CD4-positive, CD25-positive, alpha-beta regulatory T cell (primary cell): ENCODE measurements at regions not wholly inside any gene's neighbourhood (a gene's known extent, or its start where the extent isn't known, plus 50 kb on each side); places are given as distances from the start of the nearest gene placed in this dataset.
"Not testable (repeated sequence)": the region's sequence is repeated elsewhere in the genome, so short reads cannot be mapped to it uniquely, and the experiment has no call there.

ENCODE experiments used
- ATAC-seq, 2 donors: fragments of 150-1000 bp; cut with Tn5 transposase; one replicate each; pipeline ENCODE4 v1.10.0; 2021; ENCODE audit warnings: low read depth in 2 of 2, moderate number of reproducible peaks in 2 of 2, moderate library complexity in 1 of 2
- DNase-seq, 3 donors: peaks; one replicate each; pipeline versions ENCODE4 v3.0.0 to v3.0.0-alpha.2; 2012 to 2022; ENCODE audit warnings: mixed read lengths in 1 of 3
- H3K27ac ChIP-seq: one replicate; pipeline ENCODE4 v1.7.0; 2013; ENCODE audit warnings: mild to moderate bottlenecking, low read length; ENCODE audit not compliant: insufficient read depth, poor library complexity, severe bottlenecking
- H3K27me3 ChIP-seq: one replicate; pipeline ENCODE4 v1.7.0; 2013; ENCODE audit warnings: low read length; ENCODE audit not compliant: control insufficient read depth, insufficient read depth
- H3K36me3 ChIP-seq: one replicate; pipeline ENCODE4 v1.7.0; 2013; ENCODE audit warnings: mild to moderate bottlenecking, low read length, moderate library complexity; ENCODE audit not compliant: control insufficient read depth, insufficient read depth
- H3K4me1 ChIP-seq: 2 replicates; pipeline ENCODE4 v1.7.0; 2013; ENCODE audit warnings: mild to moderate bottlenecking, low read length; ENCODE audit not compliant: insufficient read depth, control insufficient read depth, poor library complexity, severe bottlenecking
- H3K4me3 ChIP-seq: one replicate; pipeline ENCODE4 v1.7.0; 2013; ENCODE audit warnings: low read depth, mild to moderate bottlenecking, low read length, moderate library complexity
- H3K9me3 ChIP-seq, 2 experiments: 1 replicate in 1 of 2; 2 replicates in 1 of 2; pipeline ENCODE4 v1.7.0; 2013; ENCODE audit warnings: low read length in 2 of 2, mild to moderate bottlenecking in 1 of 2, moderate library complexity in 1 of 2; ENCODE audit not compliant: control insufficient read depth in 2 of 2
- H3K27ac Mint-ChIP-seq, 3 donors: one replicate each; pipeline ENCODE4 v1.8.0; 2020 to 2022; ENCODE audit warnings: mild to moderate bottlenecking in 3 of 3, mixed read lengths in 3 of 3, moderate library complexity in 2 of 3
- H3K27me3 Mint-ChIP-seq: one replicate; pipeline ENCODE4 v1.8.0; 2022; ENCODE audit warnings: mild to moderate bottlenecking, mixed read lengths
- H3K36me3 Mint-ChIP-seq: one replicate; pipeline ENCODE4 v1.8.0; 2020; ENCODE audit warnings: mixed read lengths
- H3K4me1 Mint-ChIP-seq, 4 donors: one replicate each; pipeline ENCODE4 v1.8.0; 2020 to 2022; ENCODE audit warnings: mixed read lengths in 4 of 4, mild to moderate bottlenecking in 1 of 4
- H3K4me3 Mint-ChIP-seq, 4 donors: one replicate each; pipeline ENCODE4 v1.8.0; 2020 to 2022; ENCODE audit warnings: mild to moderate bottlenecking in 4 of 4, mixed read lengths in 4 of 4, moderate library complexity in 3 of 4
- H3K9me3 Mint-ChIP-seq, 7 donors: one replicate each; pipeline ENCODE4 v1.8.0; 2020 to 2022; ENCODE audit warnings: mixed read lengths in 7 of 7, mild to moderate bottlenecking in 3 of 7, moderate library complexity in 2 of 7

DNA sequence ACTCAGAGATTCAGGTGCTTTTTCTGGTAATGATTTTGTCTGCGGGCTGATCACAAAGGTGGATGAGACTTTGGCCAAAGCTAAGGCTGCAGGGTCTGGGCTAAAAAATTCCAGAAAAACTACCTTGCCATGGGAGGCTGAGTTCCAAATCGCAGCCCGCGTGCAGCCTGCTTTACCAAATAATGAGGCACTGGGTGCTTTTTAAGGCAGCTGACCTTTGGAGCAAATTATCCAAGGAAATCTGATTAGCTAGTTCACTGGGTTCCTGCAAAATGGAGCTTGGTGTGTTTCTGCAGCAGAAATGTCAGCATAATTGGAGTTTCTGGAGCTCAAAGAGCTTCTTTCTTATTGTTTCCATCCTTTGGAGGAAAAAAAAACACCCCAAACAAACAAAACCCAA is 156.6 kb downstream of the NPIPA7 start:
- ATAC-seq, H3K4me1 ChIP-seq, H3K27me3 Mint-ChIP-seq, H3K9me3 Mint-ChIP-seq, H3K27ac Mint-ChIP-seq, DNase-seq, H3K9me3 ChIP-seq, H3K36me3 Mint-ChIP-seq, H3K36me3 ChIP-seq, H3K27ac ChIP-seq, H3K27me3 ChIP-seq, H3K4me3 ChIP-seq, H3K4me3 Mint-ChIP-seq, H3K4me1 Mint-ChIP-seq: not testable (repeated sequence)

DNA sequence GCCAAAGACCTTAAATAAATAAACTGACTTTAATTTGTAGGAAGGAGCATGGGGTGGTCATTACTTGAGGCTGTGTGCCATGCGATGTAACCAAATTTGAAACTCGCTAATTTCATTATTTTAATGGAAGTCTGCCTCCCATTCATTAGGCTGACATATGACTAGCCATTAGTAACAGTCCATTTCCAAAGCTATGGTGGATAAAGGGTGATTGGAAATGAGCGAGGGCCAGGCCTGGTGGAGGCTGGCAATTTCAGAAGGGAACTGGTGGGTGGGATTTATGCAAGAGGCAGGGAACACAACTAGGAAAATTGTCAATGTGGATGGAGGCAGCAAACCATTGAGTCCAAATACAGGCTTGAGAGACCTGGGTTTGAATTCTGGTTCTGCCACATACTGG is 157.2 kb downstream of the NPIPA7 start:
- not testable (repeated sequence) for H3K27me3 Mint-ChIP-seq, H3K9me3 Mint-ChIP-seq, H3K9me3 ChIP-seq, H3K36me3 ChIP-seq, H3K27ac Mint-ChIP-seq, H3K4me1 ChIP-seq, H3K27me3 ChIP-seq, DNase-seq, H3K4me3 Mint-ChIP-seq, H3K27ac ChIP-seq, H3K4me3 ChIP-seq, ATAC-seq, H3K36me3 Mint-ChIP-seq, H3K4me1 Mint-ChIP-seq

DNA sequence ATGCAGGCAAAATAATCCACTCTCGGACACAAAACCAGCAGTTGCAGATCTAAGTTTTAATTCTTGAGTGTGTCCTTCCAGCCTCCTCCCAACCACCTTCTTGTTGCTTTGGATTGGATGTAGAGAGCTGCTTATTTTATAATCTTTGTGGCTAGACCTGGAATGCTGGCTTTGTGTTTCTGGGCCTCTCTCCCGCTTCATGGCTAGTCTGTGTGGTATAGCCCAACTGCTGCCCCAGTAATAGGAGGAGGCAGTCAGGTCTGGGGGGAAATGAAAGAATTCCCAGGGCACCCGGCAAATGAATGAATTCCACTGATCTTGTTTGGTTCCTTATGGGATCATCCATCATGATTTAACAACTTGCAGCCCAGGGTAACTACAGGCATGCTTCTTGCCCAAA is 170.8 kb downstream of the NPIPA7 start:
- H3K4me1 Mint-ChIP-seq, H3K27me3 Mint-ChIP-seq, H3K9me3 ChIP-seq, H3K27me3 ChIP-seq, H3K4me1 ChIP-seq, H3K4me3 ChIP-seq, H3K36me3 Mint-ChIP-seq, DNase-seq, ATAC-seq, H3K27ac ChIP-seq, H3K9me3 Mint-ChIP-seq, H3K4me3 Mint-ChIP-seq, H3K36me3 ChIP-seq, H3K27ac Mint-ChIP-seq: not testable (repeated sequence)

DNA sequence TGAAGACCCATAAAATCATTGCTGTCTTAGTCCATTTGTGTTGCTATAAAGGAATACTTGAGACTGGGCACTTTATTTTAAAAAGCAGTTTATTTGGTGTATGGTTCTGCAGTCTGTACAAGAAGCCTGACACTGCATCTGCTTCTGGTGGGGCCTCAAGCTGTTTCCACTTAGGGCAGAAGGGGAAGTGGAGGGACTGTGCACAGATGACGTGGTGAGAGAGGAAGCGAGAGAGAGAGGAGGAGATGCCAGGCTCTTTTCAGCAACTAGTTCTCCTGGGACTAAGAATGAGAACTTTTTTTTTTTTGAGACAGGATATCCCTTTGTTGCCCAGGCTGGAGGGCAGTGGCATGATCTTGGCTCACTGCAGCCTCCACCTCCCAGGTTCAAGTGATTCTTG is 171.9 kb downstream of the NPIPA7 start:
- H3K36me3 Mint-ChIP-seq, H3K27me3 ChIP-seq, H3K9me3 ChIP-seq, ATAC-seq, H3K4me3 ChIP-seq, H3K4me3 Mint-ChIP-seq, H3K27me3 Mint-ChIP-seq, H3K9me3 Mint-ChIP-seq, H3K27ac Mint-ChIP-seq, H3K4me1 Mint-ChIP-seq, H3K4me1 ChIP-seq, H3K27ac ChIP-seq, DNase-seq, H3K36me3 ChIP-seq: not testable (repeated sequence)

DNA sequence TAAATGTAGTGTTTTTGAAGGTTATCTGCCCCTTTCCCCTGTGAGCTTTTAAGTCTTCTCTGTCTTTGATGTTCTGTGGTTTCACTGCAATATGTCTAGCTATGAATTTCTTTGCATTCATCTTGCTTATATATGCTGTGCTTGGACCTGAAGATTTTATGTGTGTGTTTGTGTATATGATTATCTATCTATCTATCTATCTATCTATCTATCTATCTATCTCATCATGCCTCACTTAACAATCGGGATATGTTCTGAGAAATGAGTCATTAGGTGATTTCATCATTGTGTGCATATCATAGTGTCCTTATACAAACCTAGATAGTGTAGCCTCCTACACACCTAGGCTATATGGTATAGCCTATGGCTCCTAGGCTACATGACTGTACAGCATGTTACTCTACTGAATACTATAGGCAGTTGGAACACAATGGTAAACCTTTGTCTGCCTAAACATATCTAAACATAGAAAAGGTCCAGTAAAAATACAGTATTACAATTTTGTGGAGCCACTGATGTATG is 173.9 kb downstream of the NPIPA7 start:
- H3K27me3 Mint-ChIP-seq, ATAC-seq, DNase-seq, H3K27ac Mint-ChIP-seq, H3K4me1 Mint-ChIP-seq, H3K4me3 ChIP-seq, H3K27ac ChIP-seq, H3K4me1 ChIP-seq, H3K9me3 Mint-ChIP-seq, H3K27me3 ChIP-seq, H3K4me3 Mint-ChIP-seq, H3K9me3 ChIP-seq, H3K36me3 Mint-ChIP-seq, H3K36me3 ChIP-seq: not testable (repeated sequence)

DNA sequence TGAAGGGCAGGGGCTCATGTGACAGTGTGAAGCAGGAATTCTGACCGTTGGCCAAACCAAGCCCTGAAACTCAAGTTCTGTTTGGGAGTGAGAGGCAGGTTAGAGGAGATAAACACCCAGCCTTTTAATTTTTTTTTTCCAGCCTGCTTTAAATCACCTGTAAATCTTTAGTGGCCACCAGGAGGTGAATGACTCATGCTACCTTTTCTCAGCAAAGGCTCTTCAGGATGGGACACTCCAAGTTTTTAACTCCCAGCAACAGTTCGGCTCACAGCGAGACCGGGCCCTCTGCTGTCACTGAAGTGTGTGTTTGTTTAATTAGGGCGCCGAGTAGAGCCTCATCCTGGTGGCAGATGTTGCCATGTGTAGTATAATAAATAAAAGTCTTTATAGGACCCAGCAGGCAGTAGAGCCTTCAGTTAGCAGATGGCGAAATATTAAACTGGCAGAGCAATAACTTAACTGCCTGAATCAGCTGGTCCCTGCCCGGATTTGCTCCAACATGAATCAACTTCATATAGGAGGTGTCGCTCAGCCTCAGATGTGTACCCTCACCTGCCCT is 180.3 kb downstream of the NPIPA7 start:
- H3K4me3 Mint-ChIP-seq, H3K36me3 ChIP-seq, H3K4me1 ChIP-seq, ATAC-seq, H3K4me1 Mint-ChIP-seq, H3K27me3 ChIP-seq, H3K9me3 Mint-ChIP-seq, H3K9me3 ChIP-seq, H3K4me3 ChIP-seq, H3K36me3 Mint-ChIP-seq, DNase-seq, H3K27ac Mint-ChIP-seq, H3K27ac ChIP-seq, H3K27me3 Mint-ChIP-seq: not testable (repeated sequence)

DNA sequence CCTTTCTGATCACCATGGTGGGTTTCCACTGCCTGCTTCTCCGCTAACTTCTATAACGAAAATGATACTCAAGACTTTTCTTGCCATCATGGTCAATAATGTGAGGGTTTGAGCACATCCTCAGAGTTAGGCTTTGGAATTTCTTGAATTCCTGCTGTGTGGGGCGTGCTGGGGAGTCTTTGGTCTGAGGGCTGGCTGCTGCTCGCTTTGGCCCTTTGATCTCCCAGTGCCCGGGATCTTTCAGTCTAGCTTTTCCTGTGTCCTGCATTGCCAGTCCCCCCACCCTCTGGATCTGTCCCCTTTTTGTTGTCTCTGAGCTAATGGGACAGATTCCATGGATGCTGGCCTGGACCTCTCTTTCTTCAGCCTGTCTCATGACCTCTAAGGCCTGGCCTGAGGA is 182.6 kb downstream of the NPIPA7 start:
- ATAC-seq, result not testable (repeated sequence)

DNA sequence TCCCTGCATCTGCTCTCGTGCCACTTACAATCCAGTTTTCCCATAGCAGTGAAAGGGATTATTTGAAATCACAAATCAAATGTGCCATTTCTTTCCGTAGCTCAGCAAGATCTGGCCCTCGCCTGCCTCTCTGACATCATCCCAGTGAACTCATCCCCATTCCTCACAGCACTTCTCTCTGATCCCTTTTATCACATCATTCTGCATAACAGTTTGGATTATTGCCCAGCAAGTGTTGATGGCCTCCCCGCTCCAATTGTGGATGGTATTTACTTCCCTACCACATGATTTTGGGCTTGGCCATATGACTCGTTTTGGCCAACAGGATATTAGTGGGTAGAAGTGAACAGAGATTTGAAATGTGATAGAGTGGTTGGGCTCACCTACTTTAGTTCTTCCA is 185.0 kb downstream of the NPIPA7 start:
- H3K27me3 ChIP-seq, H3K4me1 ChIP-seq, H3K27ac Mint-ChIP-seq, H3K9me3 Mint-ChIP-seq, H3K4me3 ChIP-seq, H3K9me3 ChIP-seq, H3K36me3 Mint-ChIP-seq, DNase-seq, H3K36me3 ChIP-seq, H3K4me1 Mint-ChIP-seq, H3K27ac ChIP-seq, H3K4me3 Mint-ChIP-seq, H3K27me3 Mint-ChIP-seq, ATAC-seq: not testable (repeated sequence)

More for the DNA sequence above, 182.6 kb downstream of the NPIPA7 start:
- not testable (repeated sequence) for H3K27me3 Mint-ChIP-seq, H3K9me3 ChIP-seq, H3K36me3 ChIP-seq, DNase-seq, H3K27me3 ChIP-seq, H3K9me3 Mint-ChIP-seq, H3K27ac Mint-ChIP-seq, H3K4me1 ChIP-seq, H3K4me3 Mint-ChIP-seq, H3K4me3 ChIP-seq, H3K4me1 Mint-ChIP-seq, H3K27ac ChIP-seq, H3K36me3 Mint-ChIP-seq
